GM21526 (cell line): ENCODE measurements at regions not wholly inside any gene's neighbourhood (a gene's known extent, or its start where the extent isn't known, plus 50 kb on each side); places are given as distances from the start of the nearest gene placed in this dataset.
"Not testable (repeated sequence)": the region's sequence is repeated elsewhere in the genome, so short reads cannot be mapped to it uniquely, and the experiment has no call there.

Experiments used
- ATAC-seq: cut with Tn5 transposase; IDR thresholded peaks from one replicate; pipeline ENCODE4 v1.9.1; 2021; ENCODE audit warnings: moderate library complexity; ENCODE audit not compliant: unreplicated experiment, low FRiP score

DNA sequence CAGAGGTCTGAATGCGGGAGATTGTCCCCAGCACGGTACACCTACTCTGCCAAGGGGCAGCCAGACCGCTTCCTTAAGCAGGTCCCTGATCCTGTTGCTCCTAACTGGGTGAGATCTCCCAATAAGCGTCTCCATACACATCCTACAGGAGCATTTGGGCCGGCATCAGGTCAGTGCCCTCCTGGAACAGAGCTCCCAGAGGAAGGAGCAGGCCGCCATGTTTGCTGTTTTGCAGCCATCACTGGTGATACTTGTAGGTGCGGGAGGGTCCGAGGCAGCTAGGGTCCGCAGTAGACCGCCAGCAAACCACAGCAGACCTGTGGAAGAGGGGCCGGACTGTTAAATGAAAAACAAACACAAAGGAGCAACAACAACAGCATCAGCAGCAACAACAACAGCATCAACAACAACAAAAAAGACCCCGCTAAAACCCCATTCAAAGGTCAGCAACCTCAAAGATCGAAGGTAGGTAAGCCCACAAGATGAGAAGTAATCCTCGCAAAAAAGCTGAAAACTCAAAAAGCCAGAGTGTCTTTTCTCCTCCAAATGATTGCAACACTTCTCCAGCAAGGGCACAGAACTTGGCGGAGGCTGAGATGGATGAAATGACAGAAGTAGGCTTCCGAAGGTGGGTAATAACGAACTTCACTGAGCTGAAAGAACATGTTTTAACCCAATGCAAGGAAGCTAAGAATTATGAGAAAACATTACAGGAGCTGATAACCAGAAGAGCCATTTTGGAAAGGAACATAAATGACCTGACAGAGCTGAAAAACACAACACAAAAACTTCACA, 79.0 kb upstream of the CDH7 start:
- ATAC-seq = no peak

DNA sequence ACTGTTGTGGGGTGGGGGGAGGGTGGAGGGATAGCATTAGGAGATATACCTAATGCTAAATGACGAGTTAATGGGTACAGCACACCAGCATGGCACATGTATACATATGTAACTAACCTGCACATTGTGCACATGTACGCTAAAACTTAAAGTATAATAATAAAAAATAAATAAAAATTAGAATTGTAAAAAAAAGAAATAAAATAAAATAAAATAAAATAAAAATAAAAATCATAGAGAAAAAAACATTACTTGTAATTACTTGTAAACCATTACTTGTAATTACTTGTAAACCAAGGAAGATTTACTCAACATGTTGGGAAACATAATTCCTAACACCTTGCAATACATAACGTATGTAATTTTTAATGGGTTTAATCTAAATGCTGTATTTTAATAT, 80.7 kb upstream of the CDH7 start:
- not testable (repeated sequence) for ATAC-seq

DNA sequence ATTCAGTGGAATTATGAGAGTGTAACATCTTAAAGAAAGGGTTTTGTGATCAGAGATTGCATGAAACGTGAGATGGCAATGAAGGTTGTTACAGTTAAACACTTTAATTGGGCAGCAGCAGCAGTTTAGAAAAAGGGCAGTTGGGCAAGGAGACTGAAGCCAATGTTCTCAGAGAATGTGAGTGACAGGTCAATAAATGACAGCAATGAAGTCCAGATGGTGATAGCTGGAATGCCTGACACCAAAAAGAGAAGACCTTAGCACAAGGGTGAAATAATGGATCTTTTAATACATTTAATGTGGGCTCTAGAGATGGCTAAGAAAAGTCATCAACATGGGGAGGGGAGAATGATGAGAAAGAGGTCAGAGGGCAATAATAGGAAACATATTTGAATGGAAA, 89.4 kb upstream of the CDH7 start:
- no peak for ATAC-seq

DNA sequence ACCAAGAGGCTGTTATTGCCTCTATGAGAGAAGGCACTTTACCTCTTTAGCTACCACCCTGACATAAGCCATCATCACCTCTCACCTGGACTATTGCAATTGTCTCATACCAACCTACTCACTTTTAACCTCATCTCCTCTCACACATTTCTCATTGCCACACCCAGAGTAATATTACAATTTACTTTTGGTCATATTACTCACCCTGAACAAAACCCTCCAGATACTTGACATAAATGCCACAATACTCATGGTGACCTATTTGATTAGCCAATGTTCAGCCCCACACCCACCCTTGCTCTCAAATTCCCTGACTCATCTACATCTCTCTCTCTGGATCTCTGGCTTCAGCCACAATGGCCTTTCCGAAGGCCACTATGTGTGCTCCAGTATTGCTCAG, 90.9 kb upstream of the CDH7 start:
- no peak for ATAC-seq

DNA sequence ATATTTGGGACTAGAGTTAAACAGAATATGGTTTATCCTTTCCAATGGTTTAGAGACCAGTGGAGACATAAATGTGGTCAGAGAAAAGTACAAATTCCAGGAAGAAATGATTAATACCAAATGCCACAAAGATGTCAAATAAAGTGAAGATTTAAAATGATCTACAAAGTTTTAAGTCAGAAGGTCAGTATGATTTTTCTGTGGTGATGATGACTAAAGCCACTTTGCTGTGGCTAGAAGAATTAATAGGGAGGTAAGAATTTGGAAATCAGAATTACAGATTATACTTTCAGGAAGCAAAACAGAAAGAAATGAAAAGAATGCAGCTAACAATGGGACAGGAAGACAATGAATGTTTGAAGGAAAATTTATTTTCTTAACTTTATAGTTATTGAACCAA, 91.5 kb upstream of the CDH7 start:
- ATAC-seq = no peak

DNA sequence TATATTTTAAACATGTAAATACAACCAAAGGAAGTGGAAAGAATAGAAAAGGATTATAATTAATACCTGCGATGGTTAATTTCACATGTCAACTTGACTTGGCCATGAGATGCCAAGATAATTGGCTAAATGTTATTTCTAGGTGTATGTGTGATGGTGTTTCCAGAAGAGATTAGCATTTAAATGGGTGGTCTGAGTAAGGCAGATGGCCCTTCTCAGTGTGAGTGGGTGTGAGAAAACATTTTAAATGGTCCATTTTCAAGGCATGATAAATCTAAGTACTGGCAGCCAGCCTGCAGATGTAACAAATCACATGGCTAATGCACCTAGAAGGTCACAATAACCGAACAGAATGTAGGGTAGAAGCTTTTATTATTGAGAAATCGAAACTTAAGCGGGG, 99.6 kb upstream of the CDH7 start:
- ATAC-seq = no peak

DNA sequence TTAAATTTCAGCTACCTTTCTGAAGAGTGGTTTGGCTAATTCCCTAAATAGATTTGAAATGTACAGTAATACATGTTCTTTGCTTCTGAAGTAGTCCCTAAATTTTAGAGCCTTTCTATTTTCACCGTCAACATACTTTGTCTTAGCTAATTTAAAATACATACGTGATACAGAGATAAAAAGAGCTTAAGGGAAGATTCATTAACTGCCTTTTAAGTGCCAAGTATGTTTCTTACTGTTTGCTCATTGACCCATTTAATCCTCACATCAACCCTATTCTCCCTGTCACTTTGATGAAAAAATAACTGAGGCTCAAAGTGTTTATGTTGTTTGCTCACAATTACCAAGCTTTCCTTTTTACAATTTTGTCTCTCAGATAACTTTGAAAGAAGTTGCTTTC, 118.6 kb upstream of the CDH7 start:
- ATAC-seq = no peak

DNA sequence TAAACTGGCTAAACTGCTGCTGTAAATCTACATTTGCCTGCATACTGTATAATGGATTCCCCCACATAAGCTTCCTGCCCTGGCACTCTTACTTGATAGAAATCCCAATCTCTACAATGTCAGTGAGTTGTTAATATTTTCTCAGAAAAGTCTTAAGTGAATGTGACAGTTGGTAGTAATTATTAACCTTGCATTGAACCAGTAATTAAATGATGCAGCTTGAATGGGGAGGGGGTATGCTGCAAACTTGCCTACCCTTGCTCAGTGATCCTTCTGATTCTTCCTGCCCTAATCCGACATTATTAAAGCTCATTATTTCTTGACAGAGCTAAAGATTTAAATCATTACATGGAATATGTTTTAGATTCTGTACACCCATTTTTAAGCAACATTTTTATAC, 119.0 kb upstream of the CDH7 start:
- ATAC-seq = no peak

DNA sequence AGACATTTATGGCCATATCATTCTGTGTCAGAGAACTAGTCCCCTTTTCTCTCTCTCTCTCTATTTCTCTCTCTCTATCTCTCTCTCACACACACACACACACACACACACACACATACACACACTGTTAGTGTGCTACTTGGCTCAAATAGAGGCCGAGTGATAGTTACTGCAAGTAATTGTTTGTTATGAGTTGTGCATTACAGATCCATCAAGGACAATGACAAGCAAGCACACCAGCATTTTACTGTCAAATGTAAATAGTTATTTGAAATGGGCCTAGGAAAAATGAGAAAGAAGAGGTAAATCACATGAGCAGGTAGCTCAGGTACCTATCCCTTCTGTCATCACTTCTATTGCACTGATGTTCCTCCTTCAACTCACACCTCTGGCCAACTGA, 122.4 kb upstream of the CDH7 start:
- no peak for ATAC-seq

DNA sequence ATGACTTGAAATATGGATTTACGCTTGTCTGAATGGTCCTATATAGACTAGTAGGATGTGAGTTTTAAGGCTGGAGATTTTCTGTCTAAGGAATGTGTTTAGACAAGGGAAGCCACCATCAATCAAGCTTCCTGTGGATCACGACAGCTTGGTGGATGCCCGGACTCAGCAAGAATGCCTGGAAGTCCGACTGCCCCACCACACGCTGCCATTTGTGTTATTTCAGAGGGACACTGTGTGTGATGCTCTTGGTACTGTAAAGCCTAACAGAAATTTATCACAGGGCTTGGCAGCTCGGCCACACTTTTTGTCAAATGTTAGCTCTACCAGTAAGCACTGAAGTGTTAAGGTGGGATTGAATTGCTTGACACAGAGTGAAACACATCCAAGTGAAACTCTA, 127.1 kb upstream of the CDH7 start:
- ATAC-seq = no peak

DNA sequence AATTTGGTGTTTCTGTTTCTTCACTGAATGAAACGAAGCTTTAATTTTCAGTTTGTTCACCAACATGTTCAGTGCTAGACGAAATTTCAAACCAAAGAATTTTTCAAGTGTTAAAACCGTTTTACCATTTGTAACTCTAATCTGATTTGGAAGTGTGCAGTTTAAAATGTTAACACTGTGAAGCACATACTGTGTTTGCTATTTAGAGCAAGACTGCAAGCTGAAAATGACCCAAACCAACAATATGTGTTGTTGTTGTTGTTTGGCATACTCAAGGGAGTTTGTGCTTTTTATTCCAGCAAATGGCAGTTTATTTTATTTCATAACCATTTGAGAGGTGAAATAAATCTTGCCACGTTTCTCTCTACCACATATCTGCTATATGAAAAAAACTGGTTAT, 128.4 kb upstream of the CDH7 start:
- no peak for ATAC-seq

DNA sequence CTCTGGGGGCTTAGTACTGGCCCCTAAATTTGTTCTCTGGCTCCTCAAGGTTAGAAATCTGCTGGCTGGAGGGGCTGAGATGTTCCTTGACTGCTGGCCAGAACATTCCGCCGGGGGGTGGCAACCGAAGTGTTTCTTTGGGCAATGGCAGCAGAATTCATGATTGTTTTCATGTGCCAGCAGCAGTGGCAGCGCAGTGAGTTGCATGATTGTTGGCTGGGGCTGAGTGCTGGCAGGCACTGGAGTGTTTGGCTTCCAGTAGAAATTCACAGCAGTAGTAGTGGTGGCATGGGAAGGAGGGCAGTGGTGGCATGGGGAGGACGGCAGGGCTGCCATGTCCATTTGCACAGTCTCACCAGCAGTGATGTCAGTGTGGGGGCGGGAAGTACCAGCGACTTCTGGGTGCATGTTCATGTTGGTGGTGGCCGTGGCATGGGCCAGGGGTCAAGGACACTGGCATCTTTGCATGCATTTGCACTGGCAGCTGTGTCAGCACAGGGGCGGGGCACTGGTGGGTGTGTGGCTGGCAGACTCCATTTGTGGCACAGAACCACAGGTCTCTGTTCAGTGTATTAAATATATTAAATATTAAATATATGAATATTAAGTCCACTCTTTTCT, 130.6 kb upstream of the CDH7 start:
- ATAC-seq = no peak

DNA sequence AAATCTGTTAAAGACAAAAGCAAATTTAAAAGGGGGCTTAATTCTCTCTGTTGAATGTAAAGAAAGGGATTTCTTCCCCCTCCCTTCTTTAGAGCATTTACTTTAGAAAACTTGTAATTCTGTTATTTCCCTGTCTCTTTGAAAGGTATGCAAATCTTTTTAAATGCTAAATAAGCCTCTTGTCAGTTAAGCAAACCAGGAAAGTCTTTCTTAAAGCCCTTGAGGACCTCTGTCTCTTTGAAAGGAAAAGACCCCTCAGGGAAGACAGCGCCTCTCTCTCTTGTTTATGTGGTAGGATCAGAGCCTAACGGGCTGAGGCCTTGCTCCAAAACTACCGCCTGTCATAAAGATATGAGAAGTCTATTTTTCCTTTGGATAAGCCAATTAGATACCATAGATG, 139.9 kb upstream of the CDH7 start:
- ATAC-seq = no peak

DNA sequence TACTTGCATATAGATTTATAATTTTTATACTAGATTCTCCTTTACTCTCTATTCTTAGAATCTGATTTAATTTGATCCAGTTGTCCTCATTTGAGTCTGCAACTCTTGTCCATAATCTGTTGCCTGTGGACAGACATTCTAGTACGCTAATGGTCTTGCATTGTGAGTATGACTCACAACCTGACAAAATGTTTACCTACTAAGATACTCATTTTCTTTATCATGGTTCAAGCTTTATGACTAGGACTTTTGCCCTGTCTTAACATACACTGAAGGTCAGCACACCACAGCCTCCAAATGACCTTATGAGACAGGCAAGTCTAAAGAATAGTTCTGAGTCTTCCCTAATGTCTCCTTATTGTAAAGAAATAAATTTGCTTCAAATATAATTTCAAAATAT, 142.3 kb upstream of the CDH7 start:
- no peak for ATAC-seq

DNA sequence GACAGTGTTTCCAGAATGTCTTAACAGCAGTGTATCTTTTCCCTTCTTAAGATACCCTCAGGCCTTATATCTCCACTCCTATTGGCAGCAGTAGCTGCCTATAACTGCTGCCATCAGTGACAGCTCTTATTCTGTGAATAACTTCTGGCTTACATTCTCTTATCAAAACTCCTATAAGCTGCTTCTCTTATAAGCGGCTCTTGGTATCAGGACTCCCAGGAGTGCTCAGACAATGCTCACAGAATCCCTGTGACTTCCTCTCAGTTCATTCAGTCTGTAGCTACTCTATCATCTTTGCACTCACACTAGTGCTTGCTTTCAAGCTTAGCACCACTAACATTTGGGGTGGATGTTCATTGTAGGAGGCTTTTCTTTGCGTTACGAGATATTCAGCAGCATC, 143.7 kb upstream of the CDH7 start:
- no peak for ATAC-seq

DNA sequence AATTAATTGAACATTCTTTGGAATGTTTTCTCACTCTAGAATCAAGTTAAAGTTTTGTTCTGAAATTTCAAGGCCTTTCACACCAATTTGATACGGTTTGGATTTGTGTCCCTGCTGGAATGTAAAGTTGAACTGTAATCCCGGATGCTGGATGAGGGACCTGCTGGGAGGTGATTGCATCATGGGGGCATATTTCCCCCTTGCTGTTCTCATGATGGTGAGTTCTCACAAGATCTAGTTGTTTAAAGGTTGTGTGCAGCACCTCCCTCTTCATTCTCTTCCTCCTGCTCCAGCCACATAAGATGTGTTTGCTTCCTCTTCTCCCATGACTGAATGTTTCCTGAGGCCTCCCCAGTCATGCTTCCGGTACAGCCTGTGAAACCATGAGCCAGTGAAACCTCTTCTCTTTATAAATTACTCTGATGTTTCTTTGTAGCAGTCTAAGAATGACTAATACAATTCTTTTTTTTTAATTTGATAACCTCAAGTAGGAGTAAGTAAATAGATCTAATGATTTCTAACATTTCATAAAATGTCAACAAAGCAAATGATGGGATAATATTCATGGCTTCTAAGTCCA, 144.2 kb upstream of the CDH7 start:
- no peak for ATAC-seq

DNA sequence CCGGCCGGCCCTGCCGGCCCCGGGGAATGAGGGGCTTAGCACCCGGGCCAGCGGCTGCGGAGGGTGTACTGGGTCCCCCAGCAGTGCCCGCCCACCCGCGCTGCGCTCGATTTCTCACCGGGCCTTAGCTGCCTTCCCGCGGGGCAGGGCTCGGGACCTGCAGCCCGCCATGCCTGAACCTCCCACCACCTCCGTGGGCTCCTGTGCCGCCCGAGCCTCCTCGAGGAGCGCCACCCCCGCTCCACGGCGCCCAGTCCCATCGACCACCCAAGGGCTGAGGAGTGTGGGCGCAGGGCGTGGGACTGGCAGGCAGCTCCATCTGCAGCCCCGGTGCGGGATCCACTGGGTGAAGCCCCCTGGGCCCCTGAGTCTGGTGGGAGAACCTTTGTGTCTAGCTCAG, 145.5 kb upstream of the CDH7 start:
- not testable (repeated sequence) for ATAC-seq

DNA sequence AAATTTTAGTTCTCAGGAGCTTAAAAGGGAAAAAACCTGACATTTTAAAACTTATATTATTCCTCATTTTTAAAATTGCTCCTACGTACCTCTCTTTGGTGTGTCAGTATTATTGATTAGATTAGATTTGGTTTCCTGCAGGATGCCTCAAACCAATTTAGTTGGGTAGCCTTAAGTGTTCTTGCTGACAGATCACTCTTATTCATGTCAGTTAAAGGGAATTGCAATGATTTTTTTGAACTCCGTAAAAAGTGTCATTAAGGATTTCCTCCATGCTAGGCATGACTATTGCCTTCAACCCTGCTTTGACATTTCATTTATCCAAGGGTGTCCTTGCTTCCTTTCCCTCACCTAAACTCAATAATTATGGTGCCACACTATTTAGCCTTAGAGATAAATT, 149.0 kb upstream of the CDH7 start:
- no peak for ATAC-seq

DNA sequence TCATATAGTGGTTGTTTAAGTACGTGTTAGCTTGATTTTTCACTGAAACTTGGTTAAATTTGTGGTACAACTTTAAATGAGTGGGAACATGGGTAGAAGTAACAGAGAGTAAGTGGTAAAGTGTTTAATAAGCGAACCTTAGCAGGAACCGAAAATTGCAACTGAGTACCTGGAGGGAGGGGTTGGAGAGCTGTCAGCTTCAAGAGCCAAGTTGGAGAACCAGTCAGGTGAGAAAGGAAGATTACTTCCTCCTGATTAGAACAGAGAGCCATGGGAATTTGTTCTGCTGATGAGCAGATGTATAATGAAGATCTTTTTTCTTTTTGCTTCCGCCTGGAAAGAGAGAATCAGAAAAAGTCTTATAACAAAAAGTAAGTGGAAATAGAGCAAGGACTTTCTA, 158.4 kb upstream of the CDH7 start:
- ATAC-seq = no peak

DNA sequence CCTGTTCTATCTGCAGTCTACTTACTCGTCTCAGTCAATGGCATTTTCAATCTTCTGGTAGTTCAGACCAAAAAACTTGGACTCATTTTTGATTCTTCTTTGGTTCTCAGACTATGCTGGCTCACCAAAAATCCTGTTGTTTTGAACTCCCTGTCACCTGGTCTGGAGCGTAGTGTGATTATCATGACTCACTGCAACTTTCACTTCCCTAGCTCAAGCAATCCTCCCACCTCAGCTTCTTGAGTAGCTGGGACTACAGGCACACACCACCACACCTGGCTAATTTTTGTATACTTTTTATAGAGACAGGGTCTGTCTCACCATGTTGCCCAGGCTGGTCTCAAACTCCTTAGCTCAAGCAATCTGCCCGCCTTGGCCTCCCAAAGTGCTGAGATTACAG, 163.3 kb upstream of the CDH7 start:
- ATAC-seq = no peak

DNA sequence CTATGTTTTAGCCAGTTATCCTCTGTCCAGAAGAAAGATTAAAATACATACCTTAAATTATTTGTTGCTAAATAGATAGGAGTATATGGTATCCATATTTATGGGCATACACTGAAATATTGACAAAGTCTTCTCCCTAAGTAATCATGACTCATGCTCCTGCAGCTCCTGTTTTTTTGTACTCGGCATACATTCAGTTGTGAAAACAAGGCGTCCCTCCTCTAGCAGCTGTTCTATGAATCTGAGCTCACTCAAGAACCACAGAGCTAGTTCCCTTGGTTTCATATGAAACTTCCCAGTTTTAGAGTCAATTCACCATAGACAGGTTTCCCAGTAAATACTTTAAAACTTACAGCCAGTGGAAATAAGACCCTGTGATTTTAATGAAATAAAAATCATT, 168.7 kb upstream of the CDH7 start:
- not testable (repeated sequence) for ATAC-seq

DNA sequence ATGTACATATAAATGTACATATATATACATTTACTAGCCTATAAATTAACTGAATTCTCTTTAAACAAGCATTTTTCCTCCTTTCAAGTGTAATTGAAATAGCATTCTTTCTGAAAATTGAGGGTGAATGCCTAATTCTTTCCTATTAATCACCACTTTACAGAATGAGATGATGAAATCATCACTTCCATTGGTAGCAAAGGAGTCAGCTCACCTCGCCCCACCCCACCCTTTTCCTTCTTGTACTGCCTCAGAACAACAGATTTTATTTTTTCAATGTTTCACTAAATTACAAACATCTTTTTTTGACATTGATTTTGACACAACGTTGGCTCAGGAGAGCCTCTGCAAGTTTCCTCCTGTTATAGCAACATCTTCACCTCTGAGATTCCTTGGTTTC, 181.9 kb upstream of the CDH7 start:
- no peak for ATAC-seq
